GM12878 (cell line): ENCODE measurements at regions not wholly inside any gene's neighbourhood (a gene's known extent, or its start where the extent isn't known, plus 50 kb on each side); places are given as distances from the start of the nearest gene placed in this dataset.

Source experiments
- ATAC-seq: fragments of 200-7000 bp; cut with Tn5 transposase; 3 replicates; pipeline ENCODE4 v1.9.1; 2020; ENCODE audit warnings: mild to moderate bottlenecking, moderate library complexity
- BruUV-seq: library from RNA; stranded (reverse); fragments of 400-500 nt; replicated peaks from 2 replicates; lab custom pipeline; 2021; lab: Mats Ljungman, UMichigan
- CTCF ChIA-PET: fragments of 300-600 bp; sonication (Branson Sonifier 250); formaldehyde crosslinking; extraction: SDS; loops from one replicate; lab custom pipeline; 2021; ENCODE audit warnings: inconsistent platforms; lab: Yijun Ruan, JAX
- POLR2A ChIA-PET: fragments of 350-600 bp; formaldehyde crosslinking; extraction: SDS; loops from one replicate; lab custom pipeline; 2021; ENCODE audit warnings: inconsistent platforms; lab: Charles Lee
- RAD21 ChIA-PET: fragments of 300-600 bp; sonication (Branson Sonifier 250); formaldehyde crosslinking; loops from one replicate; lab custom pipeline; 2023; ENCODE audit warnings: antibody characterized with exemption; ENCODE audit not compliant: unreplicated experiment; lab: Charles Lee
- SMC1A ChIA-PET: fragments of 300-600 bp; sonication (Branson Sonifier 250); formaldehyde crosslinking; loops from one replicate; lab custom pipeline; 2023; ENCODE audit not compliant: unreplicated experiment, uncharacterized antibody; lab: Charles Lee
- DNase-seq: peaks from one replicate; pipeline ENCODE4 v3.0.0-alpha.2; 2011; ENCODE audit warnings: low read depth, low spot score
- FAIRE-seq: peaks from 3 replicates; lab custom pipeline; 2011; peaks lifted over from hg19 to GRCh38; lab: Jason Lieb, UNC
- H2AFZ ChIP-seq: 2 replicates; pipeline ENCODE4 v1.6.0; 2011; ENCODE audit warnings: low read depth, low read length, control low read depth; ENCODE audit not compliant: control insufficient read depth
- H3K27ac ChIP-seq: 2 replicates; pipeline ENCODE4 v1.5.1; 2011; ENCODE audit warnings: control low read depth; ENCODE audit not compliant: control insufficient read depth, insufficient read depth
- H3K27me3 ChIP-seq, 2 experiments: replicated peaks in 1 of 2; 2 replicates each; pipeline versions ENCODE4 v1.6.0 to v1.6.1; 2011; ENCODE audit warnings: low read length in 1 of 2; ENCODE audit not compliant: control insufficient read depth in 2 of 2, insufficient read depth in 2 of 2
- H3K36me3 ChIP-seq, 2 experiments: 2 replicates each; pipeline ENCODE4 v1.5.1; 2011; ENCODE audit warnings: low read length in 1 of 2; ENCODE audit not compliant: control insufficient read depth in 2 of 2, insufficient read depth in 2 of 2
- H3K4me1 ChIP-seq: 2 replicates; pipeline ENCODE4 v1.6.1; 2011; ENCODE audit warnings: mild to moderate bottlenecking, low read length, moderate library complexity, mixed read lengths; ENCODE audit not compliant: control insufficient read depth, insufficient read depth
- H3K4me2 ChIP-seq: 2 replicates; pipeline ENCODE4 v1.6.0; 2011; ENCODE audit warnings: control low read depth; ENCODE audit not compliant: control insufficient read depth, insufficient read depth
- H3K4me3 ChIP-seq: fragments of 200-600 bp; sonication (generic); 2 replicates; pipeline ENCODE4 v1.5.1; 2016
- H3K79me2 ChIP-seq: 2 replicates; pipeline ENCODE4 v1.6.0; 2011; ENCODE audit warnings: low read length; ENCODE audit not compliant: control insufficient read depth, insufficient read depth
- H3K9ac ChIP-seq: 2 replicates; pipeline ENCODE4 v1.8.0; 2011; ENCODE audit warnings: low read length, control low read depth, mixed read lengths; ENCODE audit not compliant: control insufficient read depth, insufficient read depth
- H3K9me3 ChIP-seq: replicated peaks from 3 replicates; pipeline ENCODE4 v1.5.1; 2011; ENCODE audit warnings: mild to moderate bottlenecking, low read length; ENCODE audit not compliant: control insufficient read depth, insufficient read depth
- H4K20me1 ChIP-seq: 2 replicates; pipeline ENCODE4 v1.6.0; 2011; ENCODE audit not compliant: control insufficient read depth, insufficient read depth
- ATF7 ChIP-seq: fragments of 450-650 bp; IDR thresholded peaks from 2 replicates; pipeline ENCODE4 v1.6.1; 2016; ENCODE audit warnings: low read depth, mild to moderate bottlenecking
- BACH1 ChIP-seq: fragments of 450-650 bp; IDR thresholded peaks from 2 replicates; pipeline ENCODE4 v1.6.1; 2017; ENCODE audit warnings: mild to moderate bottlenecking, borderline replicate concordance
- BHLHE40 ChIP-seq, 2 experiments: fragments of 450-650 bp in 1 of 2; IDR thresholded peaks; 2 replicates each; pipeline ENCODE4 v1.6.1; 2011 to 2017; ENCODE audit warnings: low read depth in 2 of 2, borderline replicate concordance in 1 of 2, improper control_type of control experiment in 1 of 2, low read length in 1 of 2, mild to moderate bottlenecking in 1 of 2
- GATAD2B ChIP-seq: fragments of 450-650 bp; conservative IDR thresholded peaks from 2 replicates; pipeline ENCODE4 v1.6.1; 2017; ENCODE audit warnings: low read depth, mild to moderate bottlenecking, moderate library complexity
- LARP7 ChIP-seq: fragments of 450-650 bp; IDR thresholded peaks from 2 replicates; pipeline ENCODE4 v1.6.1; 2017; ENCODE audit warnings: mild to moderate bottlenecking
- MXI1 ChIP-seq: fragments of 150-350 bp; IDR thresholded peaks from 2 replicates; pipeline ENCODE4 v1.6.1; 2011; ENCODE audit warnings: low read depth, mild to moderate bottlenecking, inconsistent platforms, low read length, improper control_type of control experiment
- NRF1 ChIP-seq: conservative IDR thresholded peaks from 2 replicates; pipeline ENCODE4 v1.6.1; 2011; ENCODE audit warnings: mild to moderate bottlenecking, low read depth, low read length, improper control_type of control experiment
- PML ChIP-seq: IDR thresholded peaks from 2 replicates; pipeline ENCODE4 v1.6.1; 2012; ENCODE audit warnings: low read length, inconsistent platforms
- RUNX3 ChIP-seq: IDR thresholded peaks from 2 replicates; pipeline ENCODE4 v1.6.1; 2012; ENCODE audit warnings: low read length, inconsistent platforms
- SIN3A ChIP-seq: IDR thresholded peaks from 2 replicates; pipeline ENCODE4 v1.6.1; 2012; ENCODE audit warnings: low read depth, low read length, improper control_type of control experiment
- SMAD5 ChIP-seq: IDR thresholded peaks from 2 replicates; pipeline ENCODE4 v1.6.1; 2016; ENCODE audit warnings: antibody characterized with exemption, low read depth
- SMARCA5 ChIP-seq: fragments of 450-650 bp; IDR thresholded peaks from 2 replicates; pipeline ENCODE4 v1.6.1; 2017; ENCODE audit warnings: mild to moderate bottlenecking
- ZBTB40 ChIP-seq: fragments of 450-650 bp; IDR thresholded peaks from 2 replicates; pipeline ENCODE4 v1.6.1; 2016; ENCODE audit warnings: mild to moderate bottlenecking, moderate library complexity, borderline replicate concordance
- ZNF592 ChIP-seq: fragments of 450-650 bp; IDR thresholded peaks from 2 replicates; pipeline ENCODE4 v1.6.1; 2017; ENCODE audit warnings: mild to moderate bottlenecking, moderate library complexity
- WGBS: methylation state at CpG from one replicate; pipeline ENCODE4 v1.1.6; 2016; ENCODE audit warnings: low lambda C conversion rate; ENCODE audit not compliant: insufficient replicate concordance, insufficient coverage; ENCODE audit errors: missing lambda C conversion rate; 5-methylcytosine and 5-hydroxymethylcytosine counted together
- in situ Hi-C: fragments of 300-500 bp; cut with MboI; formaldehyde crosslinking; loops from 9 replicates; pipeline ENCODE4 v1.14.3; 2018; ENCODE audit warnings: mixed read lengths
- intact Hi-C: fragments of 100-400 bp; cut with micrococcal nuclease; formaldehyde crosslinking; loops from one replicate; pipeline ENCODE4 v1.14.2; 2022; ENCODE audit not compliant: unreplicated experiment

- ChIA-PET POLR2A (interaction anchor here (0.5 to 7.9 kb wide), 8 partner anchors 11 to 829 kb away, joined by 3 to 80 read pairs (median 4); partner anchors contain the start of gene TRIM13), CTCF (interaction anchor here (0.6 to 15.3 kb wide), 11 partner anchors 8 to 832 kb away, joined by 4 to 159 read pairs (median 6); partner anchors contain the start of genes SPRYD7 and TRIM13), RAD21 (interaction anchor here (0.6 to 13.9 kb wide), 5 partner anchors 9 to 831 kb away, joined by 3 to 175 read pairs (median 5); partner anchors contain the start of gene TRIM13), SMC1A (interaction anchor here (0.6 to 7.8 kb wide), 13 partner anchors 9 to 831 kb away, joined by 3 to 59 read pairs (median 5); partner anchors contain the start of gene TRIM13)
- ATAC-seq (peak; percentile 74), DNase-seq (peak; percentile 62), FAIRE-seq (peak; percentile 38)
- H3K4me1 ChIP-seq, result peaks cover 4% of the 10 kb centered on the region; the same call in 1 of the 2 replicates
- H4K20me1 ChIP-seq, result no peaks in the 10 kb centered on the region
- intact Hi-C loops (loop anchor here (1.0 to 10.0 kb wide), 7 partner anchors 43 to 992 kb away; partner anchors contain the start of gene TRIM13), in situ Hi-C loops (loop anchor here (5.0 to 10.0 kb wide), 3 partner anchors 722 to 982 kb away; no protein-coding TSS in a partner anchor)
- no peaks in the 10 kb centered on the region for H3K9me3 ChIP-seq
- 2% methylated on average over 28 of the region's 28 CpGs for WGBS
- H3K27ac ChIP-seq, result peak overlapping the region; percentile 70
- peak overlapping the region; percentile 80 for H3K4me2 ChIP-seq
- H3K4me3 ChIP-seq, result peak overlapping the region; percentile 72
- TSS peak; percentile 83 for BruUV-seq
- peak overlapping the region; percentile 89 for H2AFZ ChIP-seq
- H3K27me3 ChIP-seq, result no peaks in the 10 kb centered on the region
- peak overlapping the region; percentile 71 for H3K9ac ChIP-seq
- H3K79me2 ChIP-seq, result peaks cover 55% of the 10 kb centered on the region
- no peaks in the 10 kb centered on the region for H3K36me3 ChIP-seq
- 0 out of 2 replicates have a peak, but pooled peaks have one; percentile 43 for TF ChIP-seq PML
- TF ChIP-seq SMARCA5, result peak; percentile 88
- TF ChIP-seq NRF1, result peak; percentile 33; the same call in 1 of the 2 replicates
- peak; percentile 35 for TF ChIP-seq RUNX3
- TF ChIP-seq GATAD2B, result 0 out of 2 replicates have a peak, but pooled peaks have one; percentile 45
- peak; percentile 7 to 21; a peak in 1 of 4 replicates for TF ChIP-seq BHLHE40 (IDR thresholded peaks at IDR 0.05; ENCODE audit: borderline replicate concordance in 1 of 2, low read depth in 2 of 2, low read length in 1 of 2)
- TF ChIP-seq BACH1, result no peak
- TF ChIP-seq ATF7, result peak; percentile 12; the same call in 1 of the 2 replicates
- TF ChIP-seq ZBTB40, result peak; percentile 49; the same call in 1 of the 2 replicates
- peak; percentile 67; the same call in 1 of the 2 replicates for TF ChIP-seq LARP7
- TF ChIP-seq ZNF592, result no peak
- 0 out of 2 replicates have a peak, but pooled peaks have one; percentile 61 for TF ChIP-seq SIN3A
- peak; percentile 36; the same call in 1 of the 2 replicates for TF ChIP-seq MXI1
- TF ChIP-seq SMAD5, result 0 out of 2 replicates have a peak, but pooled peaks have one; percentile 23
Observed at GRCh38 chr13:50082426-50083281, 67.4 kb downstream of the KCNRG start.
